BLaER1 treated with 17β-estradiol and CSF1 and Interleukin-3, amounts not matched to agents 10 nM and 100 nM (cell line): ENCODE measurements at regions not wholly inside any gene's neighbourhood (a gene's known extent, or its start where the extent isn't known, plus 50 kb on each side); places are given as distances from the start of the nearest gene placed in this dataset.

Experiments
- H3K27ac ChIP-seq, 11 experiments: shearing (Covaris generic); formaldehyde crosslinking; 2 replicates each; pipeline ENCODE4 v1.8.1; 2022
- H3K27me3 ChIP-seq, 11 experiments: shearing (Covaris generic); formaldehyde crosslinking; 2 replicates each; pipeline ENCODE4 v1.8.1; 2022
- H3K36me3 ChIP-seq, 11 experiments: shearing (Covaris generic); formaldehyde crosslinking; 2 replicates each; pipeline ENCODE4 v1.8.1; 2022
- H3K4me1 ChIP-seq, 10 experiments: shearing (Covaris generic); formaldehyde crosslinking; 2 replicates each; pipeline ENCODE4 v1.8.1; 2022
- H3K4me2 ChIP-seq, 11 experiments: shearing (Covaris generic); formaldehyde crosslinking; 2 replicates each; pipeline ENCODE4 v1.8.1; 2022
- H3K4me3 ChIP-seq, 10 experiments: shearing (Covaris generic); formaldehyde crosslinking; 2 replicates each; pipeline ENCODE4 v1.8.1; 2022
- H3K9ac ChIP-seq, 11 experiments: shearing (Covaris generic); formaldehyde crosslinking; 2 replicates each; pipeline ENCODE4 v1.8.1; 2022
- H3K9me3 ChIP-seq, 11 experiments: shearing (Covaris generic); formaldehyde crosslinking; replicated peaks in 1 of 11; 2 replicates each; pipeline ENCODE4 v1.8.1; 2022
- H4K20me1 ChIP-seq, 11 experiments: shearing (Covaris generic); formaldehyde crosslinking; 2 replicates each; pipeline ENCODE4 v1.8.1; 2022
- Cebpa-rat ChIP-seq, 11 experiments: shearing (Covaris generic); IDR thresholded peaks; 2 replicates each; pipeline ENCODE4 v1.8.1; 2022

DNA sequence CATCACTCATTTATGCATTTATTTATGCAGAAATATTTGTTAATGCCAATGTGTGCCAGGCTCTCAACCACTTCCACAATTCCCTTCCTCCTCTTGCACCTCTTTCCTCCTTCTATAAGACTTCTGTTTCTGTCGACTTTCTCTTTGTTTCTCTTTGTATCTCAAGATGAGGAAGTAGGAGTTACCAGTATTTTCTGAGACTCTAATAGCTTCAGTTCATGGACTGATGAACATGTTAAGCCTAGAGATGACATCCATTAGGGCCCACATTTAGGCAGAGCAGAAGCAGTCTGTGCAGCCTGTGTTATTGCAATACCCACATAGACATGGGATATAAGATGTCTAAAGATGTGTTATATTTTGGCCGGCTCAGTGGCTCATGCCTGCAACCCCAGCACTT, 241.8 kb upstream of the SMIM31 start:
- peaks cover 0 to 33% (median 11%) of the 10 kb centered on the region in 10 experiments; a peak in 10 of 20 replicates for H3K4me1 ChIP-seq
- H3K9ac ChIP-seq = no peak overlapping the region
- no peak overlapping the region for H3K4me3 ChIP-seq
- H3K27me3 ChIP-seq = no peaks in the 10 kb centered on the region
- 0 out of 22 replicates have a peak, but pooled peaks cover 0 to 4% (median 0%) of the 10 kb centered on the region in 11 experiments for H3K9me3 ChIP-seq
- peak overlapping the region in 7 of 11 experiments; percentile 1 to 55 (median 16); a peak in 6 of 22 replicates for H3K4me2 ChIP-seq
- TF ChIP-seq Cebpa-rat (IDR thresholded peaks at IDR 0.05) = no peak
- H3K27ac ChIP-seq = no peak overlapping the region
- H4K20me1 ChIP-seq = no peaks in the 10 kb centered on the region
- no peaks in the 10 kb centered on the region for H3K36me3 ChIP-seq

DNA sequence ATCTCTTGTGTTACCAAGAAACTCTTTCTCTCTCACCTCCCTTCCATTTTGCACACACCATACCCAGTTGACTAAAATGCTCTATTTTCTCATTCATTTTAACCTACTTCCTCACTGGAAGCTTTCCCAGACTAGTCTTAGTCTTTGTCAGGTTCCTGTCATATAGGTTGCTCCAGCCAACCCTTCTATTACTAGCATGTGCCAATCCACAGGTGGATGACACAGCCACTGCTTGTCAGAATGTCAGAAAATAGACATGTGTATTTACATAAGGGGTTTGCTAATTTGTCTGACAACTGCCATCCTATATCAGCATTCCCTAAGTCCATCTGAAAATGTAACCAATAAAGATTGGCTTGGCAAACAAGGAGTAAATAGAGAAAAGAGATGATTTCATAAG, 239.2 kb upstream of the SMIM31 start:
- TF ChIP-seq Cebpa-rat (IDR thresholded peaks at IDR 0.05) = no peak

DNA sequence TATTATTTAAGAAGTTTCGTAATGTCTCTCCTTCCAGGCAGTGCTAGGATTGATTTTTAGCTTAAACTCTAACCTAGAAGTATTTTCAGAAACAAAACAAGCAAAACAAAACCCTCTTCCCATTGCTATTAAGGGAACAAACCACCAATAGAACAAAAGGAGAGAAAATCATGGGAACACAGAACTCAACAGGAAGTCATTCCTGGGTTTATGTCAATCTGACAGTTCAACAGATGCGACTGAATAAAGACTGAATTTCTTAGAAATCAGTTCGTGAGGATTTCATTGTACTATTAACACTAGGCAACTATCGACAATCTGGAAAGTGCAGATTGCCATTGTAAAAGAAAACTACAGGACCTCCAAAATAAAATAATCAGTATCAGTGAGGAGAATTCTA, 229.1 kb upstream of the SMIM31 start:
- Histone ChIP-seq H3K4me2 (no peak overlapping the region), H3K4me1 (no peaks in the 10 kb centered on the region), H3K4me3 (no peak overlapping the region), H3K36me3 (no peaks in the 10 kb centered on the region), H3K27me3 (no peaks in the 10 kb centered on the region), H4K20me1 (no peaks in the 10 kb centered on the region), H3K9me3 (peaks cover 3 to 15% (median 12%) of the 10 kb centered on the region in 11 experiments; a peak in 16 of 22 replicates), H3K9ac (no peak overlapping the region), H3K27ac (no peak overlapping the region)
- no peak for TF ChIP-seq Cebpa-rat (IDR thresholded peaks at IDR 0.05)

More for the DNA sequence above, 239.2 kb upstream of the SMIM31 start:
- no peak overlapping the region for H3K9ac ChIP-seq
- H3K27me3 ChIP-seq = no peaks in the 10 kb centered on the region
- H3K9me3 ChIP-seq = peaks cover 0 to 15% (median 9%) of the 10 kb centered on the region in 11 experiments; a peak in 13 of 22 replicates
- H4K20me1 ChIP-seq = no peaks in the 10 kb centered on the region
- no peak overlapping the region for H3K4me2 ChIP-seq
- no peak overlapping the region for H3K4me3 ChIP-seq
- H3K4me1 ChIP-seq = peaks cover 0 to 22% (median 9%) of the 10 kb centered on the region in 10 experiments; a peak in 10 of 20 replicates
- no peak overlapping the region for H3K27ac ChIP-seq
- H3K36me3 ChIP-seq = no peaks in the 10 kb centered on the region

DNA sequence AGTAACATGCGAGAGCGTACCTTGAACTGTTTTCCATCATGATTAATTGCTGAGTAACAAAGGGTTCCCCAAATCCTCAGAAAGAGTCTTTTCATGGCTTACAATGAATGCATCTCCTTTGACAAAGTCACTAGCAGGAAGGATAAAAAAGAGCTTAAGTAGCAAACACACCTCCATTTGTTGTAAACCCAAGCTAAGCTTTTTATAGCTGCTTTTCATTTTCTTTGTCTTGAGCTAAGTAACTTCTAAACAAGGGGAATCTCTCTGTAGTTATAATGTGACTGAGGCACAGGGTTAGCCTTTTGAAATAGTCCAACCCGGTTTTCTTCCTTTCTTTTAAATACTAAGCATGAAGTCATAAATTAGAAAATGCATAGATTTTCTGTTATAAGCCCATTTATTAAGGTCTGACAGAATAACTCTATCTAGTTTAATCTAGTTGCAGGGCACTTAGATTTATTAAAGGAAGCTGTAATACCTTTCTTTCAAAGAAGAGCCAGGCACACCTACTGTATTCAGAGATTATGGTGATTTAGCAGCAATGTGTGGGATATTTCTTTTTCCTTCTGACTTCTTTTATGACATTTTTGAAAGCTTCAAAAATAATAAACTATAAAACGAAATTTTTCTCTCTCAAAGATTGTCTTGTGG, 226.9 kb upstream of the SMIM31 start:
- Histone ChIP-seq H3K4me2 (no peak overlapping the region), H3K4me3 (no peak overlapping the region), H3K27me3 (no peaks in the 10 kb centered on the region), H3K27ac (no peak overlapping the region), H3K36me3 (no peaks in the 10 kb centered on the region), H3K9ac (no peak overlapping the region), H4K20me1 (no peaks in the 10 kb centered on the region), H3K9me3 (no peaks in the 10 kb centered on the region), H3K4me1 (no peaks in the 10 kb centered on the region)
- no peak for TF ChIP-seq Cebpa-rat (IDR thresholded peaks at IDR 0.05)

DNA sequence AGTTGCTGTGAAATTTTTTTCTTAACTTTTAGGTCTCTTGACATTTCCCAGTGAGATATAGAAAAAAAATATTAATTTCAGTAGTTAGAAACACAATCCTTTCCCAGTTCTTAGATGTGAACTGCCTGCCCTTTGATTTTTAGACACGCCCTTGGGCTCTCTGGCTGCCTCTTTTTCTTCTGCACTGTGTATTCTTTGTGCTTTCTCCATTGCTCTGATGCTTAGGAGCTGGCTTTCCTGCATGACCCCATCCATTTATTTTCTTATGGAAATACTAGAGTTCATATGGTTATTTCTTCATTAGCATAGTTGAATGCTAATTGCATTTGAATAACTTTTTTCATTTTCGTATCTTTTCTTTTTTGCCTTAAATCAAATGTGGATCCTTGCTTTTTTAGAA, 224.9 kb upstream of the SMIM31 start:
- no peak for TF ChIP-seq Cebpa-rat (IDR thresholded peaks at IDR 0.05)
- no peak overlapping the region for H3K4me3 ChIP-seq
- H3K9me3 ChIP-seq = no peaks in the 10 kb centered on the region
- no peak overlapping the region for H3K27ac ChIP-seq
- H4K20me1 ChIP-seq = no peaks in the 10 kb centered on the region
- no peaks in the 10 kb centered on the region for H3K27me3 ChIP-seq
- H3K9ac ChIP-seq = no peak overlapping the region
- no peaks in the 10 kb centered on the region for H3K4me1 ChIP-seq
- H3K4me2 ChIP-seq = no peak overlapping the region
- H3K36me3 ChIP-seq = no peaks in the 10 kb centered on the region

DNA sequence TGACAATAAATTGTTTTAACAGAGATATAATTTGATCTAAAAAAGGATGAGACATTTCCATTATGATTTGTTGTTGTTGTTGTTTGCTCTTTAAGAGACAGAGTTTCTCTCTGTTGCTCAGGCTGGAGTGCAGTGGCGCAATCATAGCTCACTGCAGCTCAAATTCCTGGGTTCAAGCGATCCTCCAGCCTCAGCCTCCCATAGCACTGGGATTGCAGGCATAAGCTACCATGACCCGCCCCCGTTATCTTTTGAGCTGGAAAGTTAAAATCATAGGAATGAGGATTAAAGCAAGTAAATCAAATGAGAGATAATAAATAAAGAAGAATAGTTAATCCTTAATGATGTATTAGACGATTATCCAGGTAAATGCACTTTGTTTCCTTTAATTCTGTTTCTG, 224.4 kb upstream of the SMIM31 start:
- Histone ChIP-seq H3K4me1 (no peaks in the 10 kb centered on the region), H3K9me3 (no peaks in the 10 kb centered on the region), H3K36me3 (no peaks in the 10 kb centered on the region), H3K4me3 (no peak overlapping the region), H3K4me2 (no peak overlapping the region), H3K27me3 (no peaks in the 10 kb centered on the region), H3K9ac (no peak overlapping the region), H4K20me1 (no peaks in the 10 kb centered on the region), H3K27ac (no peak overlapping the region)
- no peak for TF ChIP-seq Cebpa-rat (IDR thresholded peaks at IDR 0.05)

DNA sequence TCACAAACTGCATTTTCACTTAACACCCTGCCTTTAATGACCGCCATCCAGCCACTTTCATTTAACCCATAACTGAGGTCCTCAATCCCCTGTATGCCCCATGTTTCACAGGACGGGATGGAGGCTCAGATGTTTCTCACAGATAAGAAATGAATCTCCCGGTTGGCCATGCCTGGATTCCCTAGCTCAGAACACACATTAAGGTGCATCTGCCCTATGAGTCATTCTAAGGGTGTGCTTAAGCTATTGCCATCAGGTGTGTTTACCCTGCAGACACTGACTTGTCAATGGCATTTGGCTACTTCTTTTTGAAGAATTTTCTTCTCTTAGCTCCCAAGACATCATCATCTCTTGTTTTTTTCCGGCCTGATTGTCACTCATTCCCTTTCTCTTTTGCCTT, 222.6 kb upstream of the SMIM31 start:
- H3K4me3 ChIP-seq = no peak overlapping the region
- no peaks in the 10 kb centered on the region for H3K4me1 ChIP-seq
- H4K20me1 ChIP-seq = no peaks in the 10 kb centered on the region
- no peaks in the 10 kb centered on the region for H3K36me3 ChIP-seq
- no peak overlapping the region for H3K27ac ChIP-seq
- H3K4me2 ChIP-seq = no peak overlapping the region
- no peaks in the 10 kb centered on the region for H3K27me3 ChIP-seq
- H3K9ac ChIP-seq = no peak overlapping the region
- TF ChIP-seq Cebpa-rat (IDR thresholded peaks at IDR 0.05) = no peak
- H3K9me3 ChIP-seq = no peaks in the 10 kb centered on the region

DNA sequence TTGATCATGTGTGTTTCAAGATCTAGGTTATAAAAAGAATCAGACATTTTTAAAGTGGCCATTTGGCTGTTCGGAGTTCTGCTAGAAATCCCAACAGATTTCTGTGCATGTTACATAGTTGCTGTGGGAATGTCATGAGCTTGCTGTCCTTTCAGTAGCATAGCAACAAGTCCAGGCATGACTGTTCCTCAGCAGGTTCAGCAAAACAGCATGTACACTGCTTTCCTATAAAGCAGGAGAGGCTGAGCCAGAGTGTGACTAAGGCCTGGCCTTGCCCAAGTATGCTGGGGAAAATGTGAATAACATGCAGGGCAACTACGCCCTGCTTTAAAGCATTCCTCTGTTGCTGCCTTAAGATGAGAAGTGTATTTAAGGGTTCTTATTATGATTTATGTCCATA, 217.1 kb upstream of the SMIM31 start:
- Histone ChIP-seq H3K36me3 (0 out of 22 replicates have a peak, but pooled peaks cover 0 to 3% (median 0%) of the 10 kb centered on the region in 11 experiments), H3K27ac (no peak overlapping the region), H3K9ac (no peak overlapping the region), H3K4me3 (no peak overlapping the region), H4K20me1 (no peaks in the 10 kb centered on the region), H3K9me3 (peaks cover 20 to 24% (median 23%) of the 10 kb centered on the region in 11 experiments), H3K4me2 (no peak overlapping the region), H3K27me3 (no peaks in the 10 kb centered on the region), H3K4me1 (peaks cover 0 to 8% (median 0%) of the 10 kb centered on the region in 10 experiments; a peak in 5 of 20 replicates)
- no peak for TF ChIP-seq Cebpa-rat (IDR thresholded peaks at IDR 0.05)

DNA sequence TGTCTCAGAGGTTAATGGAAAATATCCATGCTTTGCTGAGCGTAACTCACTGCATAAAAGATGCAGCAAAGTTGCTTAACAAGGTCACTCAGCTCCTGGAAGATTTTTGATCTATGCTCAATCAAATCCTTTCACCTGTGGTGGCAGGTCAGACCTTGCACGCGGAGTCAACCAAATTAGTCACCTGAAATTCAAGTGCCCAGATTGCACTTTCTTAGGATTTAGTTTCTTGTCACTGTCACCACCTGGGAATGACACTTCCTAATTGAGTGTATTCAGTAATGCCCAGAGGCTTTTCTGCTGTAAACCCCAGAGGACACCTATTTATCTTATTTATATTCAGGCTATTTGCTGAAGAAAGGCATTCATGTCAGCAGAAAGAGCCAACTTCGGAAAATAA, 215.8 kb upstream of the SMIM31 start:
- Histone ChIP-seq H3K36me3 (0 out of 22 replicates have a peak, but pooled peaks cover 0 to 3% (median 0%) of the 10 kb centered on the region in 11 experiments), H4K20me1 (no peaks in the 10 kb centered on the region), H3K9me3 (peaks cover 21 to 27% (median 25%) of the 10 kb centered on the region in 11 experiments), H3K4me1 (peaks cover 0 to 8% (median 0%) of the 10 kb centered on the region in 10 experiments; a peak in 5 of 20 replicates), H3K27ac (no peak overlapping the region), H3K27me3 (no peaks in the 10 kb centered on the region), H3K9ac (no peak overlapping the region), H3K4me3 (no peak overlapping the region), H3K4me2 (peak overlapping the region in 3 of 11 experiments; percentile 22 to 48 (median 48); a peak in 4 of 22 replicates)
- no peak for TF ChIP-seq Cebpa-rat (IDR thresholded peaks at IDR 0.05)

DNA sequence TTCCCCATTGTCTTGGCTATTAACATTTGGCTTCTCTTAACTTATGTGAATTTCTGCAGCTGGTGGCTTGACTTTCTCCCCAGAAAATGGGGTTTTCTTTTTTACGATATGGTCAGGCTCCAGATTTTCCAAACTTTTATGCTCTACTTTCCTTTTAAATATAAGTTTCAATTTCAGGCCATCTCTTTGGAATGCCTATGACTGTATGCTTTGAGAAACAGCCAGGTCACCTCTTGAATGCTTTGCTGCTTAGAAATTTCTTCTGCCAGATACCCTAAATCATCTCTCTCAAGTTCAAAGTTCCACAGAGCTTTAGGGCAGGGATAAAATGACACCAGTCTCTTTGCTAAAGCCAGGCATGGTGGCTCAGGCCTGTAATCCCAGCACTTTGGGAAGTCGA, 212.9 kb upstream of the SMIM31 start:
- H3K36me3 ChIP-seq = 0 out of 22 replicates have a peak, but pooled peaks cover 0 to 3% (median 0%) of the 10 kb centered on the region in 11 experiments
- TF ChIP-seq Cebpa-rat (IDR thresholded peaks at IDR 0.05) = no peak
- H3K27me3 ChIP-seq = no peaks in the 10 kb centered on the region
- no peak overlapping the region for H3K9ac ChIP-seq
- H3K4me1 ChIP-seq = peaks cover 0 to 8% (median 0%) of the 10 kb centered on the region in 10 experiments; a peak in 5 of 20 replicates
- no peak overlapping the region for H3K27ac ChIP-seq
- peaks cover 21 to 27% (median 25%) of the 10 kb centered on the region in 11 experiments for H3K9me3 ChIP-seq
- H3K4me2 ChIP-seq = no peak overlapping the region
- no peak overlapping the region for H3K4me3 ChIP-seq
- no peaks in the 10 kb centered on the region for H4K20me1 ChIP-seq
